ENCODE measurements at regions not wholly inside any gene's neighbourhood (a gene's known extent, or its start where the extent isn't known, plus 50 kb on each side); places are given as distances from the start of the nearest gene placed in this dataset.

- TF ChIP-seq CTCF (IDR thresholded peaks at IDR 0.05): no peak
- TF ChIP-seq REST (IDR thresholded peaks at IDR 0.05; ENCODE audit: insufficient read depth in 1 of 2, low read depth in 2 of 2, low read length in 1 of 2): no peak
- no peak for TF ChIP-seq SIN3A (IDR thresholded peaks at IDR 0.05; ENCODE audit: borderline replicate concordance, insufficient read depth, low read depth, low read length)
- TF ChIP-seq TCF7L2 (IDR thresholded peaks at IDR 0.05; ENCODE audit: low read depth, low read length): no peak
- no peak for TF ChIP-seq POLR2AphosphoS5 (IDR thresholded peaks at IDR 0.05; ENCODE audit: low read depth, low read length)
- ChIA-PET POLR2A (no interaction called here), CTCF (no interaction called here)
- no TSS peak for BruUV-seq (replicated peaks)
- intact Hi-C loops (cut with micrococcal nuclease; ENCODE audit: unreplicated experiment): no loop called here
- Histone ChIP-seq H3K36me3 (ENCODE audit: control insufficient read depth, insufficient read depth, low read length) (no peaks in the 10 kb centered on the region; the same call in 1 of the 2 replicates), H3K9me3 (ENCODE audit: control insufficient read depth, insufficient read depth, low read depth, low read length) (no peaks in the 10 kb centered on the region), H3K27ac (ENCODE audit: low read length) (no peak overlapping the region), H3K27me3 (ENCODE audit: control insufficient read depth, insufficient read depth, low read length) (no peaks in the 10 kb centered on the region), H3K4me3 (ENCODE audit: low read depth in 2 of 2, low read length in 2 of 2) (no peak overlapping the region), H3K4me1 (ENCODE audit: control insufficient read depth, insufficient read depth, low read length) (no peaks in the 10 kb centered on the region)
- DNase-seq (ENCODE audit: low read depth, low spot score) (no peak), ATAC-seq (no peak)
- in situ Hi-C loops (cut with HindIII; ENCODE audit: low pct_unique_long_range_greater_than_20kb, low sequenced_read_pairs): no loop called here
Measured at GRCh38 chr5:36357391-36357975, 55.8 kb upstream of the RANBP3L start.

- intact Hi-C loops (cut with micrococcal nuclease; ENCODE audit: unreplicated experiment) (no loop called here), in situ Hi-C loops (cut with HindIII; ENCODE audit: low pct_unique_long_range_greater_than_20kb, low sequenced_read_pairs) (no loop called here)
- no peak overlapping the region for H3K4me3 ChIP-seq (ENCODE audit: low read depth in 2 of 2, low read length in 2 of 2)
- TF ChIP-seq CTCF (IDR thresholded peaks at IDR 0.05) (no peak), SIN3A (IDR thresholded peaks at IDR 0.05; ENCODE audit: borderline replicate concordance, insufficient read depth, low read depth, low read length) (no peak), POLR2AphosphoS5 (IDR thresholded peaks at IDR 0.05; ENCODE audit: low read depth, low read length) (no peak), TCF7L2 (IDR thresholded peaks at IDR 0.05; ENCODE audit: low read depth, low read length) (no peak), REST (IDR thresholded peaks at IDR 0.05; ENCODE audit: insufficient read depth in 1 of 2, low read depth in 2 of 2, low read length in 1 of 2) (no peak)
- ChIA-PET CTCF (no interaction called here), POLR2A (no interaction called here)
- no peaks in the 10 kb centered on the region for H3K4me1 ChIP-seq (ENCODE audit: control insufficient read depth, insufficient read depth, low read length)
- H3K27ac ChIP-seq (ENCODE audit: low read length): no peak overlapping the region
- ATAC-seq: no peak
- no peaks in the 10 kb centered on the region for H3K27me3 ChIP-seq (ENCODE audit: control insufficient read depth, insufficient read depth, low read length)
- no peaks in the 10 kb centered on the region for H3K9me3 ChIP-seq (ENCODE audit: control insufficient read depth, insufficient read depth, low read depth, low read length)
- BruUV-seq (replicated peaks): no TSS peak
- H3K36me3 ChIP-seq (ENCODE audit: control insufficient read depth, insufficient read depth, low read length): no peaks in the 10 kb centered on the region
- DNase-seq (ENCODE audit: low read depth, low spot score): no peak
Measured at GRCh38 chr5:36359267-36359666, 57.6 kb upstream of the RANBP3L start.

Data from Panc1 (cell line).